GM11168 (cell line): ENCODE measurements at regions not wholly inside any gene's neighbourhood (a gene's known extent, or its start where the extent isn't known, plus 50 kb on each side); places are given as distances from the start of the nearest gene placed in this dataset.

ENCODE experiments used
- in situ Hi-C: fragments of 300-500 bp; cut with MboI; formaldehyde crosslinking; loops from one replicate; pipeline ENCODE4 v1.12.0; 2022; ENCODE audit warnings: low sequenced_read_pairs; ENCODE audit not compliant: unreplicated experiment

DNA sequence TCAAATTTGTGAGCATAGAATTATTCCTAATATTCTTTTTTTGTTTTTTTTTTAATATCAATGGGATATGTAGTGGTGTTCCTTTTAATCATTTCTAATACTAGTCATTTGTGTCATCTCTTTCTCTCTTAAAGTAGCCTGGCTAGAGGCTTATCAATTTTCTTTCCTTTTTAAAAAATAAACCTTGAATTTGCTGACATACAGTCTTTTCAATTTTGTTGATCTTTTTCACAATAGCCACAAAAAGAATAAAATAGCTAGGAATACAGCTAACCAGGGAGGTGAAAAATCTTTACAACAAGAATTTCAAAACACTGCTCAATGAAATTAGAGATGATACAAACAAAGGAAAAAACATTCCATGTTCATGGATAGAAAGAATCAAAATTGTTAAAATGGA lies 192.6 kb downstream of the ARL6IP6 start:
- in situ Hi-C loops, result no loop called here

DNA sequence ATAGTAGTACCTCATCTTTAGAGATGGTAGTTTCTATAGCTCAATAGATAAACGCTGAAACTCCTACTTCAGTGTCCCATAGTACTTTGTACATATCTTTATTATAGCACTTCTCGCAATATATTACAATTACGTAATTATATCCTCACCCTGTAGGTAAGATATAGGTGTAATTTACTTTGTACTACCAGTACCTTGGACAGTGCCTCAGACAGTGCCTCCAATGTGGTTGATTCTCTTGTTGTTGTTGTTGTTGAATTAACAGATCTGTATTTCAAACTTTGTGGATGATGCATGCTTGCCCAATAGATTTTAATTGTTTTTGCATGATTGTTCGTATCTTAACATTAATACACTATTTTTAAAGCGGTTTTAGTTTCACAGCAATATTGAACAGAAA lies 188.6 kb downstream of the ARL6IP6 start:
- in situ Hi-C loops, result no loop called here

DNA sequence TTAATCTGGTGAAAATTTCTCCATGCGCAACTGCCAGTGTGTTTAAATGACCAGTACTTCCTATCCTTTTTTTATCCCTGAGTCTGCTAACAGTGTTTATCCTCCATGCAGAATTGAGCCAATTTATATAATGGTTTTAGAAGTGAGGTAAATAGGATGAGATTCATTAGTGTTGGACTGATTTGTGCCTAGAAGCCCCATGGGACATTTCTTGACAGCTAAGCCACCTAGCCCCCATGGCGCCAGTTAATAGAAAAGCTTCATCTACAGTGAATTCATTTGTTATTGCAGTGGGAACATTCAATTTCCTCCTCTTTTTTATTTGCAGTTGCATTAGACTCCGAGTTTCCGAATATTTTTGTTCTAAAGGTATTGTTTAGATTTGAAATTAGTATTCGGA lies 175.6 kb downstream of the ARL6IP6 start:
- in situ Hi-C loops, result no loop called here

DNA sequence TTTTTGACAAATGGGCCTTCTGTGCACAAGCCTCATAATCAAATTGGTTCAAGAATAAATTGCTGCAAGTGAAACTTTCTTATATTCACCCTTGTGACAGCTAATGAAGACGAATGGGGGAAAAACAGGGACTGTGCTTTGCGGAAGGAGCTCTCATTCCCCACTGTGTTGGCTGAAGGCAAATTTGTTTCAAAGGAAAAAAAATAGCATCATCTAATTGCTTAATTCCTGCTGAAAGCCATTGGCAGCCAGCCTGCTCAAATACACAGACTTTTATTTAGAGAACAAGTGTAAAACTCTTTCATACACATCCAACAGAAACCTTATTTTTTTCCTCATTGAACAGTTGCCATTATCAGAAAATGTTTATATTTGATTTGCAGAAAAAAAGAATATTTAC lies 172.3 kb downstream of the ARL6IP6 start:
- in situ Hi-C loops, result no loop called here

DNA sequence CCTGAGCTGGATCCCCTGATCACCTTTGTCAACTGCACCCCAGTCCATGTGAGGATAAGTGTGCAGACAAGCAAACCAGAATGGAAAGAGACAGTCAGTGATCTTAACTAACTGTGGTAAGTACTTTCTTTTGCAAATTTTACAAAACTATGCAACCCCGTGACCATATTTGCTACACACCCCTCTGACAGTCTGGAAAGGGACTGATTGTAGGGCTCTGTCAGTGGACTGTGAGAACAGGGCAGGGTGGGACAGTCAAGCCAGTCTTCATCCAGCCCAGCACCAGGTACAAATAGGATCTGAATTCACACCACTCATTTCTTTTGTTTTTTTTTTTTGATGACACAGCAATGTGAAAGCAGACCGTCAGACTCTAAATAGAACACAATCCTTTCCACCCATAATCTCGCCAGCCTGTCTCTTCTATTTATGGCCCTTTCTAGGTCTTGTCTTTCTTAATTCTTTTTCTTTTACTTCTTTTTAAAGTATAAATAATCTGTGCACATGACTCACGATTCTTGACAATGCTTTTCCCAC lies 165.6 kb downstream of the ARL6IP6 start:
- in situ Hi-C loops, result no loop called here

DNA sequence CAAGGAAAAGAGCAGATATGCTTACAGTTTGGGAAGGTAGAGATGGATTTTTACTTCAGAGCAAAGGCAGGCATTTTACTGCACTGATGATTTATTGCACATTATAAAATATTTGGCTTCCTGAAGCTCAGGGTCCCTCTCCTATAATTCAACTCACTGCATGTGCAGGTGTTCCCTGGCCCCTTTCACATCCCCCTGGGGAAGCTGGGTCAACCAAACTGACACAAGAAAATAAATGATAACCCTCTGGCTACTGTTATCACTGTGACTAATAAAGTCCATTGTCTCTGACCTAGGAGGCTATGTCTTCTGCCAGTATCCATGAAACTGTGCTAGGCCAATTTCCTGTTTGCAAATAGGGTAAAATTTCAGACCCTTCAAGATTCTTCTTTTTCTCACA lies 163.1 kb downstream of the ARL6IP6 start:
- in situ Hi-C loops, result no loop called here

DNA sequence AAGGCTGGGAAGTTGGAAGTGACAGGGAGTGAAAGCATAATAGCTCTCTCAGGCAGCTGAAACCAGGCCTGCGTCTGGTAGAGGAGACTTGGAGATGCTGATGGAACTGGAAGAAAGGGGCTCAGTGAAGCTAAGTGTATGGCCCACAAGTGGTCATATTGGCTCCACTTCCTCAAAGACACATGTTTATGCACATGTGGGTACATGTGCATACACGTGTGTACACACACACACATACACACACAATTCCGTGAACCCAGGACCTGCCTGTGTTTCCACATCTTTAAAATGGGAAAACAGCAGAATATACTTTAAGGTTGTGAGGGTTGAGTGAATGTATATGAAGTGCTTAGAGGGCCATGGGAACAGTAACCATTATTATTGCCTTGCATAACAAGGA lies 160.9 kb downstream of the ARL6IP6 start:
- in situ Hi-C loops, result no loop called here

DNA sequence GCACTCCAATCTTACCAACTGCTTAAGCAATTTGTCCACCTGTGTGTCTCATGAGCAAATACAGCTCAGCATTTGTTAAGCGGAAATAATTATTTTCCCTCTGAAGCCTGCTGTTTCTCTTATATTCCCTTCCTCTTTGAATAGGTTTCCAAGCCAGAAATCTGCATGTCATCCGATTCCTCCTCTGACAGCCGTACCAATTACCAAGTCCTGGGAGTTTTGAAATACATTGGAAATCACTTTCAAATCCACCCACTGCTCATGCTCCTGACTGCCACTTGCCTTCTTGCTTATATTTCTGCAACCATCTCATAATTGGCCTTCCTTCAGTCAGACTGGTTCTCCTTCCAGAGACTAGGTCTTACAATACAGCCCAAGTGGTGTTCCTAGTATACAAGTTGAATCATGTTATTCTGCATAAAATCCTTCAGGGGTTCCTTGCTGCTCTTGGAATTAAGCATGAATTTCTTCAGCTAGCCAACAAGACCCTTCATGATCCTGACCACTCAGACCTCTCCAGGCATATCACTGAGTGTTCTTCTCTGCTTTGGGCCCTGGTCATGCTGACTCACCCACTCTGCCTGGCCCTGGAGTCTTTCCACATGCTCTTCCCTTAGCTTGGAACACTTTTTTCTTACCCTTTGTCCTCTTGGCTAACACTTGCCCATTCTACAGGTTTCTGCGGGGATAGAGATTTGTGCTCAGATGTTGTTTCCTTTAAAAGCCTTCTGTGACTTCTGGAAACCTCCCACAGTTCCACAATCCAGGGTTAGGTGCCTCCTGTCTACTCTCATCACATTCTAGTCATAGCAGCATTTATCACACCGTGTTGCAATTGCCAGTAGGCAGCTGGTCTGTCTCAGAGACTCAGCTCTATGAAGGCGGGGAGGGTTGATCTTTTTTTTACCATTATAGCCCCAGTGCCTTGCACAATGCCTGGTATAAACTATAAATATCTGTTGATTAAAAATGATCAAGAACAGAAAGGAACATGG lies 157.6 kb downstream of the ARL6IP6 start:
- in situ Hi-C loops, result no loop called here

DNA sequence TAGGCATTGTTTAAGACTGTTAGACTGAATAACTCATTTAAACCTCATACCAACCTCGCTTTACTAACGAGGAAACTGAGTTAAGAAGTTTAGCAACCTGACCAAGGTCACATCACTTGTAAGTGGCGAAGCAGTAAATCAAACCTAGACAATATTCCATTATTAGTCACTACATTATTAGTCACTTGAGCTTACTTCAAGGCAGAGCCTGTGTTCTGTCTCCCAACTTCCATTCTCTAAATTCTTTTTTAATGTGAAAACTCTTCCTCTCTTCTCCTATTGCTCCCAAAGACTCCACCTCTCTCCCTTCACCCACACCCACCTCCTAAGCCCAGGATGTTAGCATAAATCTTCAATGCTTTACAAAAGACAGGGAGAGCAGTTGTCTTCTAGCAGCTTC lies 156.5 kb downstream of the ARL6IP6 start:
- in situ Hi-C loops, result no loop called here

DNA sequence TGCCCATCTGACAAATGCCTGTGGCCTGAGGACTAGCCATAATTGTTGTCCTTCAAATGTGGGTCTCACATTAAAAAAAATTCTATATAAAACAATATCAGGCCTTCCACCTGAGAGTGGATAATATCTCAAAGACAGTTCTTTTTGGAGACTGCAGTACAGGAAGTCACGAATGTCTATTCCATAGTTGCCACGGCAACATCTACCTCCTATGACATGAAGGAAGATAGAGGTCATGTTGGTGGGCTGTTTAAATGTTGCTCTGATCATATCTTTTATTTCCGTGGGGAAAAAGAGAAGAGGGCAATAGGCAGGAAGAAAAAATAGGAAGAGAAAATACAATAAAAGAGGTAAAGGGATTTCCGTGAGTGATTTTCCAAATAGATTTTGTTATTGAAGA lies 151.8 kb downstream of the ARL6IP6 start:
- in situ Hi-C loops, result no loop called here

DNA sequence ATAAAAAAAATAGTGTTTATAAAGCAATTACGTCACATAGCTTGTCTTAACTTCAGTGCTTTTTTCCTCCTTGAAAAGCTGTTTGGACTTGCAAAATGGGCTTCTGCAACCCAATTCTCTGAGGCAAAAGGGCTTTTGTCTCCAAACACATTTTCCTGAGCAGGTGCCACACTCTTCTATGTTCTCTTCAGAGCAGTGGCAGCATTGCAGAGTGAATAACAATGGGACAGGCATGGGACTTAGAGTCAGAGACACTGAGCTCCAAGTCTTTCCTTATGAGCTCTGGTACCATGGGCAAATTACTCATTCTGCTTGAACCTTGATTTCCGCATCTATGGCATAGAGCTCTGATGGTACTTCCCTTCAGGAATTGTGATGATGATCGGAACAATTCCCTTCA lies 149.0 kb downstream of the ARL6IP6 start:
- in situ Hi-C loops, result no loop called here

DNA sequence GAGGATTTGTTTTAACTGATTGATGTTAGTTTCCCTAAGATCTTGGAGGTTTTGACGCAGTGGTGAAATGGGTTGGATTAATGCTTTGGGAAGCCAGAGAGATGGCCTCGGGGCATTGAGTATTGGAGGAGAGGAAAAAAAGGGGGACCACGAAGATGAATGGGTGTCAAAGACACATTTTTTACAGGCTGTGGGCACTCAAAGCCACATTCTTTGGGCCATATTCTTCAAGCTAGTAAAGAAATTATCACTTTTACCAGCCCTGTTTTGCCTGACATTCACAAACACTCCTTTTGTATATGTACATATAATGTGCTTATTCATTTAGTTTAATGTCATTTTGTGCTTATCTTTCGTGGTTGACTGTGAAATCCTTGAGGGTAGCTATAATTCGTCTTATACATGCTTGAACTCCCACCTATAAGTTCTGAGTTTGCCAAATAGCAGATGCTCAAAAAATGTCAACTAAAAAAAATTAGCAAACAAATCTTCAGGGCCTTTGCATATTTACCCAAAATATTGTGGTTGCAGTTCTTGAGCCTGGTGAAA lies 146.3 kb downstream of the ARL6IP6 start:
- in situ Hi-C loops, result no loop called here

DNA sequence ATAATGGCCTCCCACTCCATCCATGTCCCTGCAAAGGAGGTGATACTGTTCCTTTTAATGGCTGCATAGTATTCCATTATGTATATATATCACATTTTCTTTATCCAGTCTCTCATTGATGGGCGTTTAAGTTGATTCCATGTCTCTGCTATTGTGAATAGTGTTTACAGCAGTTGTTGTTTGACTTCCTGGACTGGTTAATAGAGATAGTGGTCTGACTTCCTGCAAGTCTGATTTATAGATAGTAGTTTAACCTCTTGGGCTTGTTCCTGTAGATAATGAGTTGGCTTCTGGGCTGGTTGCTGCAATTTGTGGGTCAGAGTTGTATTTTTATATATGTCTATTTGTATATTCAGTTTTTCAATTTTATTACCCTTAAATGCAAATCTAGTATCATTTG lies 145.4 kb downstream of the ARL6IP6 start:
- in situ Hi-C loops, result no loop called here

DNA sequence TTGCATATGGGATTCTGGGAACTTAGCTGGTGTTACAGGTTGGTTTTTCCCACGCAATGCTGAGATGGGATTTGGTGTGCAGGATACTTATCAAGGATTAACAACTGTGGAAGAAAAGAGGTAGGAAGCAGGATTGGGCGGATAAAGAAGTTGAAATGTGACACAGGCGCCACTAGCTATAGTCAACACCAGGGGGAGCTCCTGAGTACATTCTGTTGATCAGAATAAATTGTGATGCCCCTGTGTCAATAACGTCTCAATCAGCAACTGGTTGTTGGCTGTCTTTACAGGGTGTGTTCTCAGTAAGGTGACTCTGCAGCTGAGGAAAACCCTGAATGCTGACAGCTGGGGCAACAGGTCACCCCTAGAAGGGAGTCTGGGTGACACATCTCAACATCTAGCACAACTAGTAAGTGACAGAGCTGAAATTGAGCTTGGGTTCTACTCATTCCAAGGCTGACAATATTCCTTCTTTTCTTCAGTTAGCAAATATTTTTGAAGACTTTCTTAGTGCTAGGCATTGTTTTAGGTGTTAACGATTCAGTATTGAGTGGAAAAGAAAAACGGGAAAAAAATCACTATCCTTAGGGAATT lies 143.0 kb downstream of the ARL6IP6 start:
- in situ Hi-C loops, result no loop called here

DNA sequence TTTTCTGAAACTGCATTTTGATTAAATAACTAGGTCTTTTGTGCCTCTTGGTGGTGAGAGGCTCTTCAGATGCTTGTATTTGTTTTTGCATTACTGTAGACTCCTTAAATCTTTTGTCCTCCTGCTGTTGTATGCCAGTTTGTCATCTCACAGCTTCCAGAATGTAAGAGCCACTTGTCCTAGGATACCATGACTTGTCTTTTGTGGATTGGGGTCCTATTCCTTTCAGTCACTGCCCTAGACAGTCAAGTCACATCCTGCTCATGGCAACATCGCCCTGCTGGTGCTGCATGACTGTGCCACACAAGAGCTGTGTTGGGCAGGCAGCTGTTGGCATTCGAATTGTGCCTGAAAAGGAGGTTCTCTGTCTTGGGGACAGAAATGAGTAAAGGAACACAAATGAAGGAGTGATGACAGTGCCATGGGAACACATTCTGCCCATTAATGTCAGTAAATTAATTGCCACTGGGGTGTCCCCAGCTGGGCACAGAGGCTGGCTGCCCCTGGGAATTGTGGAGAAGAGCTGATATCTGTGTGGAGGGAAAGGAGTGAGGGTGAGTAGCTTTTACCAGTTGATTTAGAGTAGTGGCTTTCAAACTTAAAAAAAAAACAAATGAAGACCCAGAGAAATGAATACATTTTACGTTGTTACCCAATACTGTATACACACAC lies 140.3 kb downstream of the ARL6IP6 start:
- in situ Hi-C loops, result no loop called here

DNA sequence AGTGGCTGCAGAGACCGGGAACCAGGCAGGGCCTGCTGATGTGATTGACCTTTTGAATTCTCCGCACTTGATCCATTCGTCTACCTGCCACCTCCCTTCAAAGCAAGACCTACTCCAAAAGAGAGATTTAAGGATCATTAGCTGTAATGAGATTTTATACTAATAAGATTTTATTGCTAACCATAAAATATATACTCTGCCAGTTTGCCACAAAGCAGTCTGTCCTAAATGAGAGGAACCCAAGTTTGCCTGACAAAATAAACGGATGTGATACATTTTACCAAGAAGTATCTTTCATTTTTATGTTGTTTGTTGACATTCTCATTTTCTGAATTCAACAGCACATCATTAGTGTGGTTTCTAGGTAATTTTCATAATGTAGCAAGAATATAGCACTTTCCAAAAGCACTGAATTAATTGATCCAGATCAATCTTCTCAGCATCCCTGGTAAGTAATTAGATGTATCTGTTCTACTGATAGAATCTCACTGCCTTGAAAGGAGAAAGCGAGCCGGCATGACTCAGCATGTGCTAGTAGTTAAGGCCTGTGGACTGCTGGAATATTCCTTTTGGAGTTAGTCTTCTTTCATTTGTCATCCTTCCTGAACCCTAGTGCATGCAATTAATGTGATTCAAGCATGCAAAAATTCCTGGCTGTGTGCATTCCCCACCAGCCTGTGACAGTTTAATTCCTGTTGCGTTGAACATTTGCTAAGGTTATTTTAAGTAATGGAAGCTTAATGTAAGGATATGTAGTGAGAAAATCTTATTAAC lies 128.5 kb downstream of the ARL6IP6 start:
- in situ Hi-C loops, result no loop called here

DNA sequence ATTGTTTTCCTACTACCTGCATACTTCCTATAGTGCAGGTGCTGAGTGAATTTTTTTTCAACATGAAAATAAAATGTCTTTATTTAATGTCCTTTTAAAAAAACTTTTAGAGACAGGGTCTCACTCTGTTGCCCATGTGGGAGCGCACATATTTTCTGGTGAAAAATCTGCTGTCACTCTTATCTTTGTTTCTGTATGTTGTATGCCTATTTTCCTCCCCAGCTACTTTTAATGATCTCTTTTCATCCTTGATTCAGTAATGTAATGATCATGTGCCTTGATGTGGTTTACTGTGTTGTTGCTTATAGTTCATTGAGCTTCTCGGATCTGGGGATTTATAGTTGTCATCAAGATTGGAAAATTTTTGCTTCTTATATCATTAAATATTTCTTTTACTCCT lies 117.3 kb downstream of the ARL6IP6 start:
- in situ Hi-C loops, result no loop called here

DNA sequence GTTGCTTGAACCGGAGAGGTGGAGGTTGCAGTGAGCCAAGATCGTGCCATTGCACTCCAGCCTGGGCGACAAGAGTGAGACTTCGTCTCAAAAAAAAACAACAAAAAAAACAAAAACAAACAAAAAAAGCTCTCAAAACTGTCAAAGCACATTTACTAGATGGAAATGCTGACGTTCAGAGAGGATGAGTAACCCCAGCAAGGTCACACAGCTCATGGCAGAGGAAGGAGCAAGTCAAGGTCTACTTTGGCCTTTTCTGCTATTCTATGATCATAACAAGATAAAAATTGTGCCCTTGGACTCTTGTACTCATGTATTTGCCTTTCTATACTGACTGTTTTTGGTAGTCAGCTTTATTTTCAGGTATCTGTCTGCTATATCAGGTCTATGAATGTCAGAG lies 109.5 kb downstream of the ARL6IP6 start:
- in situ Hi-C loops, result no loop called here

DNA sequence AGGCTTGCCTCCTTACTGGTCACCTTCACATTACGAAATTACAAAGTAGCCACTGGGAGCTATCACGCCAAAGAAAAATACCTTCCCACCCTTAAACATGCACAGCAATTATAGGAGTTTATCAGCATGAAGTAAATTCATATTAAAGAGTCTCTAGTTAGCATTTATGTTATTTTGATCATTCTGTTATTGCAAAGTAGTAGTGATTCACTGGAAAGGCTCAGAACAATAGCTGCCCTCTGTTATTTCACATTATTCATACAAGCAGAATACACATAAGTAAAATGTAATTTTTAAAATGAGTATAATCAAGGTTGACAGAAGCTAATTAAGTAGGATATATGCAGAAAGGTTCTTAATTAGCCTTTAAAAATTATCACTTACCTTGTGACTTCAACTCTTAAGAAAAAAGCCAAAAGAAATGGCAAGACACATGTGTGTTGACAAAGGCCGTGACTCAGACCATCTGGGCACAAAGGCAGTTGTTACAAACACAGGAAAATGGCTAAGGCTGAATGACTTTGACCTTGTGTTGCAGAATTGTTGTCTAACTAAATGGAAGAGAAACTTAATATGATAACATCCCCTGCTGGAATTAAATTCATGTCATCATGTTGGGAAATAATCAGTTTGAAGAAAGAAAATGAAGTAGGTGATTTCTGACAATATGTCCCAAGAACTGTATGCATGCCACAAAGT lies 108.3 kb downstream of the ARL6IP6 start:
- in situ Hi-C loops, result no loop called here
